ENCODE measurements at regions not wholly inside any gene's neighbourhood (a gene's known extent, or its start where the extent isn't known, plus 50 kb on each side); places are given as distances from the start of the nearest gene placed in this dataset.
A peak's percentile ranks its signal among the peaks of the same experiment; 100 is the strongest.
"Not testable (repeated sequence)": the region's sequence is repeated elsewhere in the genome, so short reads cannot be mapped to it uniquely, and the experiment has no call there.

GRCh38 chr15:55088207-55088606, 108.5 kb downstream of the RSL24D1 start:
- no peaks in the 10 kb centered on the region for H3K36me3 ChIP-seq (ENCODE audit: control insufficient read depth, insufficient read depth, low read length)
- no peak overlapping the region for H3K27ac ChIP-seq (ENCODE audit: low read length)
- H3K9me3 ChIP-seq (replicated peaks; ENCODE audit: control insufficient read depth, low read depth, low read length): no peaks in the 10 kb centered on the region
- H3K27me3 ChIP-seq (ENCODE audit: control insufficient read depth, insufficient read depth, low read length): no peaks in the 10 kb centered on the region
- H3K4me3 ChIP-seq (ENCODE audit: low read length): no peak overlapping the region
- DNase-seq: no peak
- H3K4me1 ChIP-seq (ENCODE audit: control insufficient read depth, insufficient read depth, low read length): no peaks in the 10 kb centered on the region

DNA sequence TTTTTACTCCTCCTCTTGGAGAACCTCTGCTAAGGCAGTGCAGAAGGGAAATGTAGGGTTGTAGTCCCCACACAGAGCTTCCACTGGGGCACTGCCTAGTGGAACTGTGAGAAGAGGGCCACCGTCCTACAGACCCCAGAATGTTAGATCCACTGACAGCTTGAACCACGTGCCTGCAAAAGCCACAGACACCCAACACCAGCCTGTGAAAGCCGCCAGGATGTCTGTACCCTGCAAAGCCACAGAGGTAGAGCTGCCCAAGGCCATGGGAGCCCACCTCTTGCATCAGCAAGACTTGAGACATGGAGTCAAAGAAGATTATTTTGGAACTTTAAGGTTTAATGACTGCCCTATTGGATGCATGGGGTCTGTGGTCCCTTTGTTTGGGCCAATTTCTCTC, 112.1 kb downstream of the RSL24D1 start:
- H3K27ac ChIP-seq (ENCODE audit: low read length): no peak overlapping the region
- H3K4me1 ChIP-seq (ENCODE audit: control insufficient read depth, insufficient read depth, low read length): no peaks in the 10 kb centered on the region
- no peaks in the 10 kb centered on the region for H3K9me3 ChIP-seq (replicated peaks; ENCODE audit: control insufficient read depth, low read depth, low read length)
- no peaks in the 10 kb centered on the region for H3K36me3 ChIP-seq (ENCODE audit: control insufficient read depth, insufficient read depth, low read length)
- H3K4me3 ChIP-seq (ENCODE audit: low read length): no peak overlapping the region
- no peaks in the 10 kb centered on the region for H3K27me3 ChIP-seq (ENCODE audit: control insufficient read depth, insufficient read depth, low read length)
- 100% methylated on average over 1 of the region's 3 CpGs for WGBS (ENCODE audit: insufficient coverage)
- DNase-seq: no peak

DNA sequence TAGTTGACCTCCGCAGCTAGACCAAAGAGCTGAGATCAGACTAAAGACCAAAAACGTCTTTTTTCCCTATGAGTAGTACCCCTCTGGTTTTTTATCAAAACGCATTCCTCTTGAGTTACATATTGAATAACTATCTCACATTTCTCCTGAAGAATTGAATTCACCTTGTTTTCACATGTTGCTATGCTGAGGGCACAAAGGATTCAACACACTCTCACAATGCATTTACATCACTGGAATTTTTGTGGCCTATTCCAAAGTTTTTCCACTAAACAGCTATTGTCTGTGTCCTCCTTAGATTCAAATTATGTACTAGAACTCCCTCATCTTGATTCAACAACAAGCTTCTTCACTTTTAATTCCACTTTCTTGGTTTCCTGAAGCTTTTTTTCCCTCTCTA, 112.5 kb downstream of the RSL24D1 start:
- Histone ChIP-seq H3K36me3 (ENCODE audit: control insufficient read depth, insufficient read depth, low read length) (no peaks in the 10 kb centered on the region), H3K4me1 (ENCODE audit: control insufficient read depth, insufficient read depth, low read length) (no peaks in the 10 kb centered on the region), H3K9me3 (replicated peaks; ENCODE audit: control insufficient read depth, low read depth, low read length) (no peaks in the 10 kb centered on the region), H3K27me3 (ENCODE audit: control insufficient read depth, insufficient read depth, low read length) (no peaks in the 10 kb centered on the region), H3K27ac (ENCODE audit: low read length) (no peak overlapping the region), H3K4me3 (ENCODE audit: low read length) (no peak overlapping the region)
- no peak for DNase-seq
- WGBS (ENCODE audit: insufficient coverage): 39% methylated on average over 3 of the region's 3 CpGs

GRCh38 chr15:55077052-55077451, 119.7 kb downstream of the RSL24D1 start:
- not testable (repeated sequence) for H3K27ac ChIP-seq (ENCODE audit: low read length); DNase-seq; H3K4me3 ChIP-seq (ENCODE audit: low read length); H3K9me3 ChIP-seq (replicated peaks; ENCODE audit: control insufficient read depth, low read depth, low read length); H3K4me1 ChIP-seq (ENCODE audit: control insufficient read depth, insufficient read depth, low read length); H3K27me3 ChIP-seq (ENCODE audit: control insufficient read depth, insufficient read depth, low read length); H3K36me3 ChIP-seq (ENCODE audit: control insufficient read depth, insufficient read depth, low read length)
- WGBS (ENCODE audit: insufficient coverage): no CpG with 5 or more reads among the region's 1 CpG

DNA sequence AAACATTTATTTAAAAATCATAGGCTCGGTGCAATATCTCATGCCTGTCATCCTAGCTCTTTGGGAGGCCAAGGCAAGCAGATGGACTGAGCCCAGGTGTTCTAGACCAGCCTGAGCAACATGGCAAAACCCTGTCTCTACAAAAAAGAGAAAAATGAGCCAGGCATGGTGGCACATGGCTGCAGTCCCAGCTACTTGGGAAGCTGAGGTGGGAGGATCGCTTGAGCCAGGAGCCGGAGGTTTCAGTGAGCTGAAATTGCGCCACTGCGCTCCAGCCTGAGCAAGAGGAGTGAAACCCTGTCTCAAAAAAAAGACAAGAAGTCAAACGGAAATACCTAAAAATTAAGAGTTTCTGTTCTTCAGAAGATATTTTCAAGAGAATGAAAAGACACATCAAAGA, 122.3 kb downstream of the RSL24D1 start:
- Histone ChIP-seq H3K4me3 (ENCODE audit: low read length) (no peak overlapping the region), H3K27ac (ENCODE audit: low read length) (no peak overlapping the region), H3K4me1 (ENCODE audit: control insufficient read depth, insufficient read depth, low read length) (no peaks in the 10 kb centered on the region), H3K9me3 (replicated peaks; ENCODE audit: control insufficient read depth, low read depth, low read length) (peaks cover 4% of the 10 kb centered on the region), H3K27me3 (ENCODE audit: control insufficient read depth, insufficient read depth, low read length) (no peaks in the 10 kb centered on the region), H3K36me3 (ENCODE audit: control insufficient read depth, insufficient read depth, low read length) (no peaks in the 10 kb centered on the region)
- WGBS (ENCODE audit: insufficient coverage): 89% methylated on average over 3 of the region's 6 CpGs
- no peak for DNase-seq

DNA sequence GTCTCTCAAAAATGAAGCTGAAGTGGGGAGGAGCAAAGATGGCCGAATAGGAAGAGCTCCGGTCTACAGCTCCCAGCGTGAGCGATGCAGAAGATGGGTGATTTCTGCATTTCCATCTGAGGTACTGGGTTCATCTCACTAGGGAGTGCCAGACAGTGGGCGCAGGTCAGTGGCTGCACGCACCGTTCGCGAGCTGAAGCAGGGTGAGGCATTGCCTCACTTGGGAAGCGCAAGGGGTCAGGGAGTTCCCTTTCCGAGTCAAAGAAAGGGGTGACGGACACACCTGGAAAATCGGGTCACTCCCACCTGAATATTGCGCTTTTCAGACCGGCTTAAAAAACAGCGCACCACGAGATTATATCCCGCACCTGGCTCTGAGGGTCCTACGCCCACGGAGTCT, 132.8 kb downstream of the RSL24D1 start:
- H3K4me1 ChIP-seq (ENCODE audit: control insufficient read depth, insufficient read depth, low read length); H3K4me3 ChIP-seq (ENCODE audit: low read length); H3K27me3 ChIP-seq (ENCODE audit: control insufficient read depth, insufficient read depth, low read length); H3K36me3 ChIP-seq (ENCODE audit: control insufficient read depth, insufficient read depth, low read length); H3K27ac ChIP-seq (ENCODE audit: low read length); DNase-seq; H3K9me3 ChIP-seq (replicated peaks; ENCODE audit: control insufficient read depth, low read depth, low read length): not testable (repeated sequence)
- WGBS (ENCODE audit: insufficient coverage): 93% methylated on average over 16 of the region's 20 CpGs

GRCh38 chr15:55060836-55061235, 135.9 kb downstream of the RSL24D1 start:
- no CpG with 5 or more reads among the region's 2 CpGs for WGBS (ENCODE audit: insufficient coverage)
- H3K4me1 ChIP-seq (ENCODE audit: control insufficient read depth, insufficient read depth, low read length): no peaks in the 10 kb centered on the region
- no peak overlapping the region for H3K4me3 ChIP-seq (ENCODE audit: low read length)
- DNase-seq: no peak
- no peaks in the 10 kb centered on the region for H3K27me3 ChIP-seq (ENCODE audit: control insufficient read depth, insufficient read depth, low read length)
- no peak overlapping the region for H3K27ac ChIP-seq (ENCODE audit: low read length)
- H3K9me3 ChIP-seq (replicated peaks; ENCODE audit: control insufficient read depth, low read depth, low read length): no peaks in the 10 kb centered on the region
- H3K36me3 ChIP-seq (ENCODE audit: control insufficient read depth, insufficient read depth, low read length): no peaks in the 10 kb centered on the region

GRCh38 chr15:55056500-55056899, 140.2 kb downstream of the RSL24D1 start:
- no peaks in the 10 kb centered on the region for H3K9me3 ChIP-seq (replicated peaks; ENCODE audit: control insufficient read depth, low read depth, low read length)
- H3K36me3 ChIP-seq (ENCODE audit: control insufficient read depth, insufficient read depth, low read length): no peaks in the 10 kb centered on the region
- DNase-seq: no peak
- no peaks in the 10 kb centered on the region for H3K4me1 ChIP-seq (ENCODE audit: control insufficient read depth, insufficient read depth, low read length)
- no peak overlapping the region for H3K27ac ChIP-seq (ENCODE audit: low read length)
- H3K4me3 ChIP-seq (ENCODE audit: low read length): no peak overlapping the region
- H3K27me3 ChIP-seq (ENCODE audit: control insufficient read depth, insufficient read depth, low read length): no peaks in the 10 kb centered on the region
- WGBS (ENCODE audit: insufficient coverage): 36% methylated on average over 3 of the region's 3 CpGs

GRCh38 chr15:55044162-55044561, 152.6 kb downstream of the RSL24D1 start:
- H3K27ac ChIP-seq (ENCODE audit: low read length): no peak overlapping the region
- 50% methylated on average over 2 of the region's 2 CpGs for WGBS (ENCODE audit: insufficient coverage)
- H3K27me3 ChIP-seq (ENCODE audit: control insufficient read depth, insufficient read depth, low read length): no peaks in the 10 kb centered on the region
- no peaks in the 10 kb centered on the region for H3K36me3 ChIP-seq (ENCODE audit: control insufficient read depth, insufficient read depth, low read length)
- no peak for DNase-seq
- no peaks in the 10 kb centered on the region for H3K4me1 ChIP-seq (ENCODE audit: control insufficient read depth, insufficient read depth, low read length)
- no peaks in the 10 kb centered on the region for H3K9me3 ChIP-seq (replicated peaks; ENCODE audit: control insufficient read depth, low read depth, low read length)
- H3K4me3 ChIP-seq (ENCODE audit: low read length): no peak overlapping the region

GRCh38 chr15:55037071-55037470, 159.7 kb downstream of the RSL24D1 start:
- WGBS (ENCODE audit: insufficient coverage): 11% methylated on average over 1 of the region's 1 CpG
- no peaks in the 10 kb centered on the region for H3K27me3 ChIP-seq (ENCODE audit: control insufficient read depth, insufficient read depth, low read length)
- no peaks in the 10 kb centered on the region for H3K9me3 ChIP-seq (replicated peaks; ENCODE audit: control insufficient read depth, low read depth, low read length)
- H3K27ac ChIP-seq (ENCODE audit: low read length): no peak overlapping the region
- H3K4me1 ChIP-seq (ENCODE audit: control insufficient read depth, insufficient read depth, low read length): no peaks in the 10 kb centered on the region
- H3K36me3 ChIP-seq (ENCODE audit: control insufficient read depth, insufficient read depth, low read length): no peaks in the 10 kb centered on the region
- peak; percentile 7 for DNase-seq
- no peak overlapping the region for H3K4me3 ChIP-seq (ENCODE audit: low read length)

DNA sequence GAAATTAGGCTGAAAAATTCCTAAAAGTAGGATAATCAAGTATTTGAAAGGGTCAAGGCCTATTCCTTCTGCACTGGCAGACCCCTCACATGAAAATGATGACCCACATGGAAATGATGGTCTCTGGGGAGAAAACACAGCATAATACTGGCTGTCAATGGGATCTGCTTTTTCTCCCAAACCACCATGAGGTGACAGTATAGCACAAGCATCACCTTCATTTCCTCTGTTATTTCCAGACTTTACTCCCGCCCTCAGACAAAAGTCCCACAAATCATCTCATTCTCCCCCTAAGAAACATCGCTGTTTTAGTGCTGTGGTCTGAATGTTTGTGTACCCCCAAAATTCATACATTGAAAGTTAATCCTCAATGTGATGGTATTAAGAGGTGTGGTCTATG, 161.0 kb downstream of the RSL24D1 start:
- Histone ChIP-seq H3K4me3 (ENCODE audit: low read length) (no peak overlapping the region), H3K9me3 (replicated peaks; ENCODE audit: control insufficient read depth, low read depth, low read length) (no peaks in the 10 kb centered on the region), H3K36me3 (ENCODE audit: control insufficient read depth, insufficient read depth, low read length) (no peaks in the 10 kb centered on the region), H3K27ac (ENCODE audit: low read length) (no peak overlapping the region), H3K4me1 (ENCODE audit: control insufficient read depth, insufficient read depth, low read length) (no peaks in the 10 kb centered on the region), H3K27me3 (ENCODE audit: control insufficient read depth, insufficient read depth, low read length) (no peaks in the 10 kb centered on the region)
- DNase-seq: no peak
- no CpG with 5 or more reads among the region's 2 CpGs for WGBS (ENCODE audit: insufficient coverage)

Measured in muscle of leg (tissue), 3 donors.